Dendritic cell treated with granulocyte-macrophage colony-stimulating factor and Interleukin-4, amounts not matched to agents 40 ng/mL and 50 ng/mL, for 4 days (primary cell): ENCODE measurements at regions not wholly inside any gene's neighbourhood (a gene's known extent, or its start where the extent isn't known, plus 50 kb on each side); places are given as distances from the start of the nearest gene placed in this dataset.

Experiments used
- H3K27ac Mint-ChIP-seq: one replicate; pipeline ENCODE4 v1.8.0; 2022; ENCODE audit warnings: mild to moderate bottlenecking, mixed read lengths
- H3K27me3 Mint-ChIP-seq: one replicate; pipeline ENCODE4 v1.8.0; 2022; ENCODE audit warnings: mild to moderate bottlenecking, mixed read lengths
- H3K36me3 Mint-ChIP-seq: one replicate; pipeline ENCODE4 v1.8.0; 2022; ENCODE audit warnings: low read depth, mixed read lengths
- H3K4me1 Mint-ChIP-seq: one replicate; pipeline ENCODE4 v1.8.0; 2022; ENCODE audit warnings: low read depth, mixed read lengths
- H3K4me3 Mint-ChIP-seq: one replicate; pipeline ENCODE4 v1.8.0; 2022; ENCODE audit warnings: mild to moderate bottlenecking, moderate library complexity, mixed read lengths
- H3K9me3 Mint-ChIP-seq: one replicate; pipeline ENCODE4 v1.8.0; 2022; ENCODE audit warnings: mixed read lengths
- intact Hi-C: fragments of 100-400 bp; cut with micrococcal nuclease; formaldehyde crosslinking; loops from one replicate; pipeline ENCODE4 v1.15.0; 2022

- Mint-ChIP-seq H3K4me3 (no peak overlapping the region), H3K27me3 (no peaks in the 10 kb centered on the region), H3K36me3 (no peaks in the 10 kb centered on the region), H3K9me3 (no peaks in the 10 kb centered on the region), H3K27ac (no peak overlapping the region), H3K4me1 (peaks cover 20% of the 10 kb centered on the region)
- intact Hi-C loops: no loop called here
Measured at GRCh38 chr2:181348107-181348837, 108.9 kb upstream of the ITGA4 start.

- Mint-ChIP-seq H3K36me3 (no peaks in the 10 kb centered on the region), H3K4me1 (peaks cover 27% of the 10 kb centered on the region), H3K27me3 (no peaks in the 10 kb centered on the region), H3K27ac (no peak overlapping the region), H3K4me3 (no peak overlapping the region), H3K9me3 (no peaks in the 10 kb centered on the region)
- intact Hi-C loops: loop anchor here (5.0 kb wide), 1 partner anchor 35 kb away; no protein-coding TSS in a partner anchor
Measured at GRCh38 chr2:181352158-181352557, 105.0 kb upstream of the ITGA4 start.

GRCh38 chr2:181354626-181355025, 102.6 kb upstream of the ITGA4 start:
- Mint-ChIP-seq H3K9me3 (no peaks in the 10 kb centered on the region), H3K27me3 (no peaks in the 10 kb centered on the region), H3K4me3 (no peak overlapping the region), H3K4me1 (peaks cover 31% of the 10 kb centered on the region), H3K27ac (no peak overlapping the region), H3K36me3 (no peaks in the 10 kb centered on the region)
- intact Hi-C loops: loop anchor here (5.0 kb wide), 1 partner anchor 37 kb away; no protein-coding TSS in a partner anchor

GRCh38 chr2:181356526-181357130, 100.6 kb upstream of the ITGA4 start:
- no peak overlapping the region for H3K4me3 Mint-ChIP-seq
- intact Hi-C loops: no loop called here

GRCh38 chr2:181357979-181358378, 99.2 kb upstream of the ITGA4 start:
- no peak overlapping the region for H3K27ac Mint-ChIP-seq
- H3K4me3 Mint-ChIP-seq: no peak overlapping the region
- intact Hi-C loops: no loop called here
- no peaks in the 10 kb centered on the region for H3K27me3 Mint-ChIP-seq
- H3K4me1 Mint-ChIP-seq: peaks cover 18% of the 10 kb centered on the region
- H3K9me3 Mint-ChIP-seq: no peaks in the 10 kb centered on the region
- H3K36me3 Mint-ChIP-seq: no peaks in the 10 kb centered on the region

More at GRCh38 chr2:181356526-181357130, 100.6 kb upstream of the ITGA4 start:
- Mint-ChIP-seq H3K36me3 (no peaks in the 10 kb centered on the region), H3K27ac (no peak overlapping the region), H3K9me3 (no peaks in the 10 kb centered on the region), H3K27me3 (no peaks in the 10 kb centered on the region), H3K4me1 (peaks cover 20% of the 10 kb centered on the region)

GRCh38 chr2:181362561-181362960, 94.6 kb upstream of the ITGA4 start:
- H3K9me3 Mint-ChIP-seq: no peaks in the 10 kb centered on the region
- no peak overlapping the region for H3K4me3 Mint-ChIP-seq
- no peaks in the 10 kb centered on the region for H3K27me3 Mint-ChIP-seq
- peaks cover 23% of the 10 kb centered on the region for H3K4me1 Mint-ChIP-seq
- H3K36me3 Mint-ChIP-seq: no peaks in the 10 kb centered on the region
- intact Hi-C loops: no loop called here
- H3K27ac Mint-ChIP-seq: no peak overlapping the region

GRCh38 chr2:181363164-181363563, 94.0 kb upstream of the ITGA4 start:
- intact Hi-C loops: no loop called here
- no peak overlapping the region for H3K4me3 Mint-ChIP-seq
- H3K4me1 Mint-ChIP-seq: peaks cover 19% of the 10 kb centered on the region
- H3K36me3 Mint-ChIP-seq: no peaks in the 10 kb centered on the region
- no peak overlapping the region for H3K27ac Mint-ChIP-seq
- no peaks in the 10 kb centered on the region for H3K9me3 Mint-ChIP-seq
- no peaks in the 10 kb centered on the region for H3K27me3 Mint-ChIP-seq

- Mint-ChIP-seq H3K9me3 (no peaks in the 10 kb centered on the region), H3K4me1 (peaks cover 18% of the 10 kb centered on the region), H3K27me3 (no peaks in the 10 kb centered on the region), H3K36me3 (no peaks in the 10 kb centered on the region), H3K27ac (no peak overlapping the region), H3K4me3 (no peak overlapping the region)
- intact Hi-C loops: no loop called here
Measured at GRCh38 chr2:181364492-181365170, 92.6 kb upstream of the ITGA4 start.

GRCh38 chr2:181366675-181367175, 90.5 kb upstream of the ITGA4 start:
- H3K27me3 Mint-ChIP-seq: no peaks in the 10 kb centered on the region
- H3K4me1 Mint-ChIP-seq: peaks cover 24% of the 10 kb centered on the region
- no peak overlapping the region for H3K27ac Mint-ChIP-seq
- H3K9me3 Mint-ChIP-seq: no peaks in the 10 kb centered on the region
- H3K36me3 Mint-ChIP-seq: no peaks in the 10 kb centered on the region
- intact Hi-C loops: no loop called here
- H3K4me3 Mint-ChIP-seq: no peak overlapping the region

GRCh38 chr2:181367411-181367810, 89.8 kb upstream of the ITGA4 start:
- H3K4me3 Mint-ChIP-seq: no peak overlapping the region
- H3K4me1 Mint-ChIP-seq: peaks cover 24% of the 10 kb centered on the region

GRCh38 chr2:181367906-181368435, 89.2 kb upstream of the ITGA4 start:
- peaks cover 23% of the 10 kb centered on the region for H3K4me1 Mint-ChIP-seq
- H3K9me3 Mint-ChIP-seq: no peaks in the 10 kb centered on the region
- H3K27me3 Mint-ChIP-seq: no peaks in the 10 kb centered on the region
- no peak overlapping the region for H3K27ac Mint-ChIP-seq
- H3K4me3 Mint-ChIP-seq: no peak overlapping the region
- intact Hi-C loops: no loop called here
- no peaks in the 10 kb centered on the region for H3K36me3 Mint-ChIP-seq

More at GRCh38 chr2:181367411-181367810, 89.8 kb upstream of the ITGA4 start:
- no peaks in the 10 kb centered on the region for H3K36me3 Mint-ChIP-seq
- H3K27ac Mint-ChIP-seq: no peak overlapping the region
- H3K27me3 Mint-ChIP-seq: no peaks in the 10 kb centered on the region
- intact Hi-C loops: no loop called here
- H3K9me3 Mint-ChIP-seq: no peaks in the 10 kb centered on the region

GRCh38 chr2:181370126-181370525, 87.1 kb upstream of the ITGA4 start:
- Mint-ChIP-seq H3K4me3 (no peak overlapping the region), H3K27ac (no peak overlapping the region), H3K36me3 (no peaks in the 10 kb centered on the region), H3K4me1 (peaks cover 15% of the 10 kb centered on the region), H3K9me3 (no peaks in the 10 kb centered on the region), H3K27me3 (no peaks in the 10 kb centered on the region)
- intact Hi-C loops: no loop called here

GRCh38 chr2:181371195-181371594, 86.0 kb upstream of the ITGA4 start:
- Mint-ChIP-seq H3K9me3 (no peaks in the 10 kb centered on the region), H3K4me1 (peaks cover 17% of the 10 kb centered on the region), H3K27me3 (no peaks in the 10 kb centered on the region), H3K36me3 (no peaks in the 10 kb centered on the region), H3K4me3 (no peak overlapping the region), H3K27ac (no peak overlapping the region)
- intact Hi-C loops: no loop called here
